ENCODE measurements at regions not wholly inside any gene's neighbourhood (a gene's known extent, or its start where the extent isn't known, plus 50 kb on each side); places are given as distances from the start of the nearest gene placed in this dataset.
"Not testable (repeated sequence)": the region's sequence is repeated elsewhere in the genome, so short reads cannot be mapped to it uniquely, and the experiment has no call there.

- TF ChIP-seq FOXP2 (optimal IDR thresholded peaks at IDR 0.05; ENCODE audit: control extremely low read depth, extremely low read length, insufficient read depth); POLR2AphosphoS5 (IDR thresholded peaks at IDR 0.05; ENCODE audit: borderline replicate concordance, low read depth, low read length): not testable (repeated sequence)
Observed at GRCh38 chr11:67911211-67911610, 92.7 kb downstream of the UNC93B1 start.
